Stimulated activated naive CD4-positive, alpha-beta T cell treated with Interleukin-2 at 50 U/mL for 16 hours (primary cell): ENCODE measurements at regions not wholly inside any gene's neighbourhood (a gene's known extent, or its start where the extent isn't known, plus 50 kb on each side); places are given as distances from the start of the nearest gene placed in this dataset.

Source experiments
- DNase-seq: peaks from one replicate; lab custom pipeline; 2025; lab: John Stamatoyannopoulos, UW

GRCh38 chr22:22420580-22420979, 88.0 kb downstream of the ZNF280B start:
- no peak for DNase-seq

DNA sequence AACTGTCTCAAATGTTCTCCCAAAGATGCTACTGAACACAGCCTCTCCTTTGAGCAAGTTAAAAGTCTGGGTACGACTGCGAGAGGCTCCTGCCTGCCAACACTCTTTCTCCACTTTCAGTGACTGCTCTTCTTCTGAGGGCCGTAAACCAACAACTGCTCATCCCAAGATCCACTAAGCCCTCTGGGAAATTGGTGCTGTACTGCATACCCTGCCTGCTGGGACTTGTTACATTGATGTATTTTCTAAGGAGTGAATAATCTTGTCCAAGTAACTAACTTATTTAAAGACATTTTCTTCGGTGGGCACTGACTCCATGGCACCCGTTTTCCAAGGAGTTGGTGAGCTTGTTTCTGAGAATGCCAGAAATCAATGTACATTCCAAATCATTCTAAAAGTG, 87.2 kb downstream of the ZNF280B start:
- DNase-seq = no peak

GRCh38 chr22:22422629-22423112, 85.9 kb downstream of the ZNF280B start:
- peak; percentile 48 for DNase-seq

DNA sequence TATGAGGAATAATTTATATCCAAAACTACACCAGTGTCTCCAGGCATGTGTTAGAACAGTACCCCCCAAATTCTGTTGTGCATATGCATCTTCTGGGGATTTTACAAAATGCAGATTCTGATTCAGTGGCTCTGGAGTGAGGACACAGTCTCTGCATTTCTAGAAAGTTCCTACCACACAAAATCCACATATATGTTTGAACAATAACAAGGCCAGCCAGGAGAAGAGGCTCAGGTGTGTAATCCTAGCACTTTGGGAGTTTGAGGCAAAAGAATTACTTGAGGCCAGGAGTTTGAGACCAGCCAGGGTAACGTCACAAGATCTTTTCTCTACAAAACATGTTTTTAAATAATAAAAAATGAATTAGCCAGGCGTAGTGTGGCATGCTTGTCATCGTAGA, 84.9 kb downstream of the ZNF280B start:
- no peak for DNase-seq

- no peak for DNase-seq
Measured at GRCh38 chr22:22424210-22424800, 84.2 kb downstream of the ZNF280B start.

GRCh38 chr22:22424956-22425355, 83.6 kb downstream of the ZNF280B start:
- no peak for DNase-seq

- no peak for DNase-seq
Measured at GRCh38 chr22:22425356-22425755, 83.2 kb downstream of the ZNF280B start.

- no peak for DNase-seq
Measured at GRCh38 chr22:22425783-22426624, 82.5 kb downstream of the ZNF280B start.

- DNase-seq = no peak
Measured at GRCh38 chr22:22427542-22428065, 80.9 kb downstream of the ZNF280B start.

DNA sequence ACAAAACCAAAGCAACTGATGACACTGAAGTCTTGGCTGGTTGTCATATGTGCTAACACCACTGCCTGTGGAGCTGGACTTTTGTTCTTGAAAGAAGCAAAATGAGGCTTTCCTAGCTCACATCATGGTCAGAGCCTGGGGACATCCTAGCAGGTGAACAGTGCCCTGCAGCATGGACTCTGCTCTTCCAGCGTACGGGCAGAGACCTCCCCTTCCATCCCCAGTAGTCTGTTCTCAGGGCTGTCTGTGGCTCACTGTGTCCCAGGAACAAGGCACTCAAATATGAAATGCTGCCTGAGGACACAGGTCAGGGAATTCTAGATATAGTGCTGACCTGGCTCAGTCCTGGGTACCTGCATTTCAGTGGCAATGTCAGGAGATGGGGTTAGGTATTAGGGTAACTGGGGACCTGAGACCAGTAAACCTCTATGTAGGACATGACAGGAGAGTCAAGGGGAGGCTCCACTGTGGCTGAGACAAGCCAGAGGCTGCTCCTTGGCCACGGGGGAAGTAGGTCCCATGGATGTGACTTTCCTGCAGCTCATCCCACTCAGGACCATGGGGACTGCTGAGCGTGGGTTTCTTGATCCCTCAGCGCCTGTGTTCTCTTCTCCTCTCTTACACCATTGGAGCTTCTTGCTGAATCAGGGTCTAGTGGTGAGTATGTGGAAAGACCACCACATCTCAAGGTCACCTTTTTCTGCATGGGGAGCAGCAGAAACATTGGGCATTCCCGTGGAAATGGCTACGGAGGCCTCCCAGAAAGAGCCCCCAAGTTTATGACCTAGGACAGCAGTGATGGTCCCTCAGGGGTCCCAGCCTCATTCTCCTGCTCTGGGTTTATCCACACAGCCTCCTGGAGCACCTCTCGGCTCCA, 80.1 kb downstream of the ZNF280B start:
- no peak for DNase-seq

DNA sequence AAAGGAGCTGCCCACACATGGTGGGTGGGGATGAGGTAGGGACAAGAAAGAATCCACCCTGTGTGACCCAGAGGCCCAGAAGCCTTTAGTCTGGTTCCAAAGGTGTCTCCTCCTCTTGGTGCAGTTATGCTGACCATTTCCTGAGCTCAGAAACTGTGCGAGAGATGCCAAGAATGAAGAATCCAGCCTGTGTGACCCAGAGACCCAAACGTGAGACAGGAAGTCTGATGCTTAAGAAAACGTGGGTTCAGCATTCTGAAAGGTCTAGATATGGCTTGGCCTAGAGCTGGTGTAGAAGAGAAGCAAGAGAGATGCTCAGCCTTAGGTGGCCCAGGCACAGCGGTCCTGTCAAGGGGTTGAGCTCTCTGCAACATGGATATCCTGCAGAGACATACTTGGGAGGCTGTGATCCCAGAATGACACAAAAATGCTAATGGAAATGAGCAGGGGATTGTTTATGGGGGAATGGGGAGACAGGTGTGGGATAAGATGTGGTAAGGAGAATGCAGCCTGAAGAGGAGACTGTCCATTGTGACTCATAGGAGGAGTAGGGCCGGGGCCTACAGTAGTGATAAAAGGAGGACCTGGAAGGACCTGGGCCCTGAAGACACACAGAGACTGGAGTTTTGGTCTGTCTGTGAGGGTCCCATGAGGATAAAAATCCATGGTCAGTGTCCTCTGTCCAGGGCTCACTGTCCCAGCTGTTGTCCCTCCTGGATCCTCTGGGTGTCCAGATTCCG, 79.0 kb downstream of the ZNF280B start:
- DNase-seq = no peak

DNA sequence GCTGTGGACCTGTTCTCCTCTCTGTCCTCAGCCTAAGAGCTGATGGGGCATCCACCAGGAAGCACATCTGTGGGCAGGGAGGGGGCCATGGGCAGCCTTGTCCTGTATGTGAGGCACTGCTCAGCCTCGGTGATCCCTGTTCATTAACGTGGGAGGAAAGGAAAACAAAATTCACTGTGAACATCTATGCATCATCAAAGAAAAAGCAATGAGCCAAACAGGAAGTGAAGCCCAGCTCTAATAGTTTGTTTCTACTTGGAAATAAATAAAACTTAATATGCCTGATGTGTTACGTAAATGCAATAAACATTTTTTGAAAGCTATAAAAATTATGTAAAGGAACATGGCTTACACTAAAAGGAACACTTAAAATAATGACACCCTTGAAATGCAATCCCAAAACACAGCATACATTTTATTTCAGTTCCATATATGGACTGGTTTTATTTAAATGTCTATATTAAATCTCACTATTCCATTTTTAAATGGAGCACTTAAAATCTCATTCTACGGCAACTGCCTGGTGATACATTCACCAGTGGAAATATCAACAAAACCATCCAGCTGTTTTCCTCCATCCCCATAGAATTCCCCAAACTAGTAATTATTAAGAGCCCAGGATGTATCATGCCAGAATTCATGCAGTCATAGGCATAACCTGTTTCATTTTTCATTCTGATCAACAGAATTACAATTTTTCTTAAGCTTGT, 78.3 kb downstream of the ZNF280B start:
- no peak for DNase-seq

DNA sequence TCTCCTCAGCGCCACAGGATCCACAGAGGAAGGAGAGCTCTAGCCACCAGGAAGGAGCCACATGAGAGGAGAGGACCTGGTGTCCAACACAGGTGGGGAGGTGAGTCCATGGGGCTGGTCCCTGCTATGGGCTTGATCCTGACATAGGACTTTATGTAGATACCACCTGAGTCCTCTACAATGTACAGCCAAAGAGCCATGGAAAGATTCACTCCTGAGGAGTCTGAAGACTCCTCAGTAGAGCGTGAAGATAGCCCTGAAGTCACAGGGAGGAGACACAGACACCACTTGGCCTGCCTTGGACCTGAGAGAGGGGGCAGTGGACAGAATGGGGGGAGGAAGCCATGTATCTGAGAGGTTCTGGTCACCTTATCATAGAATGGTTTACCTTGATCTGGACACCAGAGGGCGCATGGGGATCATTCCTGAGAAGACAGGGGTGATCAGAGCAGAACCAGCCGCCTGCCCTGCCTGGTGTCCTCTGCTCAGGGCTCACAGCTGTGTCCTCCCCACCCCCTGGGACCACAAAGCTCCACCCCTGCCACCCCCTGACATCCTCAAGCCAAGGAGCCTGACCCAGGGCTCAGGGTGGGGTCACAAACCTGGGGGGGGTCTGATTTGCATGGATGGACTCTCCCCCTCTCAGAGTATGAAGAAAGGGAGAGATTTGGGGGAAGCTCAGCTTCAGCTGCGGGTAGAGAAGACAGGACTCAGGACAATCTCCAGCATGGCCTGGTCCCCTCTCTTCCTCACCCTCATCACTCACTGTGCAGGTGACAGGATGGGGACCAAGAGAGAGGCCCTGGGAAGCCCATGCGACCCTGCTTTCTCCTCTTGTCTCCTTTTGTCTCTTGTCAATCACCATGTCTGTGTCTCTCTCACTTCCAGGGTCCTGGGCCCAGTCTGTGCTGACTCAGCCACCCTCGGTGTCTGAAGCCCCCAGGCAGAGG, 77.0 kb downstream of the ZNF280B start:
- peak; percentile 48 for DNase-seq

GRCh38 chr22:22432479-22432878, 76.1 kb downstream of the ZNF280B start:
- DNase-seq = no peak

DNA sequence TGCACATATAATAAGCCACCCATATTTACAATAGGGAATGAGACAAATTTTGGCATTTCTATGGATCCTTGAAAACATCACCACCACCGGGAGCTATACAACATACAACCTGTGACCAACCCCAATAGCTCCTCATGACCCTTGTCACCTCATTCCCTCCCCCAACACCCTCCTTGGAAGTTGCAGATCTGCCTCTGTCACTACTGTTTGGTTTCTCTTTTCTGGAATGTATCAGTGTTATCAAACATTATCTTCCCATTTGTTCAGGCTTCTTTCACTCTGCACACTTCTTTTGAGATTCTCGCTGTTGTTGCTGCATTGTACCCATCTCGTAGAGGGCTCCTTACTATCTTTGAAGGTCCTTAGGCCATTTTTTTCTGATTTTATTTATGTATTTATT, 75.6 kb downstream of the ZNF280B start:
- DNase-seq = no peak

GRCh38 chr22:22433770-22434169, 74.8 kb downstream of the ZNF280B start:
- DNase-seq = no peak
